ENCODE measurements at regions not wholly inside any gene's neighbourhood (a gene's known extent, or its start where the extent isn't known, plus 50 kb on each side); places are given as distances from the start of the nearest gene placed in this dataset.

- no peaks in the 10 kb centered on the region for H3K36me3 ChIP-seq (ENCODE audit: control insufficient read depth in 2 of 3, insufficient read depth in 3 of 3, low read length in 3 of 3)
- no peaks in the 10 kb centered on the region for H3K4me1 ChIP-seq (ENCODE audit: control insufficient read depth in 2 of 3, insufficient read depth in 2 of 3, low read depth in 1 of 3, low read length in 3 of 3)
- H3K9me3 ChIP-seq (ENCODE audit: control insufficient read depth in 2 of 3, insufficient read depth in 1 of 3, low read length in 3 of 3), result no peaks in the 10 kb centered on the region
- H3K27me3 ChIP-seq (ENCODE audit: control insufficient read depth, insufficient read depth, low read length), result no peaks in the 10 kb centered on the region
- no peak overlapping the region for H3K4me3 ChIP-seq (ENCODE audit: low read length in 3 of 3)
- FAIRE-seq, result no peak
- intact Hi-C loops (cut with DNase I), result no loop called here
- H3K9ac ChIP-seq (ENCODE audit: low read length in 3 of 3), result no peak overlapping the region
- no peak for TF ChIP-seq CTCF (IDR thresholded peaks at IDR 0.05; ENCODE audit: borderline replicate concordance, extremely low read depth, insufficient read depth)
- no peak for DNase-seq
- no peak overlapping the region for H3K27ac ChIP-seq (ENCODE audit: low read depth in 2 of 2, low read length in 2 of 2)
Measured at GRCh38 chr7:25780904-25781303, 371.1 kb upstream of the NFE2L3 start.

DNA sequence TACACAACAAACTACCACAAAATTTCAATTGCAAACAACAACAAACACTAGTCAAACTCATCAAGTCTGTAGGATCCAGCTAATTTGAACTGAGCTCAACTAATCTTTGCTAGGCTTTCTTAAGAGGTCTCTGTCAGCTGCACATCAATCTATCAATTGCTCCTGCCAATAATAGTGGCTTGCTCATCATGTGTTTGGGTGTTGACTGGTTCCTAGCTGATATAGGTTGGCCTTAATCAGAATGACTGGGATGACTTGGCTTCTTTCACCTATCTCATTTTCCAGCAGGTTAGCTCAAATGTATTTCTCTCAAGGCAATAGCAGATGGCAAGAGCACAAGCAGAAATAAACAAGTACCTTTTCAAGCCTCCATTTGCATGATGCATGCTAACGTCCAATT lies 370.3 kb upstream of the NFE2L3 start:
- Histone ChIP-seq H3K27ac (ENCODE audit: low read depth in 2 of 2, low read length in 2 of 2) (no peak overlapping the region), H3K4me1 (ENCODE audit: control insufficient read depth in 2 of 3, insufficient read depth in 2 of 3, low read depth in 1 of 3, low read length in 3 of 3) (no peaks in the 10 kb centered on the region), H3K9ac (ENCODE audit: low read length in 3 of 3) (no peak overlapping the region), H3K36me3 (ENCODE audit: control insufficient read depth in 2 of 3, insufficient read depth in 3 of 3, low read length in 3 of 3) (no peaks in the 10 kb centered on the region), H3K27me3 (ENCODE audit: control insufficient read depth, insufficient read depth, low read length) (no peaks in the 10 kb centered on the region), H3K4me3 (ENCODE audit: low read length in 3 of 3) (no peak overlapping the region), H3K9me3 (ENCODE audit: control insufficient read depth in 2 of 3, insufficient read depth in 1 of 3, low read length in 3 of 3) (no peaks in the 10 kb centered on the region)
- no peak for TF ChIP-seq CTCF (IDR thresholded peaks at IDR 0.05; ENCODE audit: borderline replicate concordance, extremely low read depth, insufficient read depth)
- no peak for DNase-seq
- FAIRE-seq, result no peak
- intact Hi-C loops (cut with DNase I), result no loop called here

- Histone ChIP-seq H3K36me3 (ENCODE audit: control insufficient read depth in 2 of 3, insufficient read depth in 3 of 3, low read length in 3 of 3) (no peaks in the 10 kb centered on the region), H3K4me3 (ENCODE audit: low read length in 3 of 3) (no peak overlapping the region), H3K27ac (ENCODE audit: low read depth in 2 of 2, low read length in 2 of 2) (no peak overlapping the region), H3K4me1 (ENCODE audit: control insufficient read depth in 2 of 3, insufficient read depth in 2 of 3, low read depth in 1 of 3, low read length in 3 of 3) (no peaks in the 10 kb centered on the region), H3K9ac (ENCODE audit: low read length in 3 of 3) (no peak overlapping the region), H3K27me3 (ENCODE audit: control insufficient read depth, insufficient read depth, low read length) (no peaks in the 10 kb centered on the region), H3K9me3 (ENCODE audit: control insufficient read depth in 2 of 3, insufficient read depth in 1 of 3, low read length in 3 of 3) (no peaks in the 10 kb centered on the region)
- no peak for TF ChIP-seq CTCF (IDR thresholded peaks at IDR 0.05; ENCODE audit: borderline replicate concordance, extremely low read depth, insufficient read depth)
- intact Hi-C loops (cut with DNase I), result no loop called here
- peak in 1 of 5 donors; percentile 72 for DNase-seq
- FAIRE-seq, result peak; percentile 3
Measured at GRCh38 chr7:25786936-25787335, 365.1 kb upstream of the NFE2L3 start.

DNA sequence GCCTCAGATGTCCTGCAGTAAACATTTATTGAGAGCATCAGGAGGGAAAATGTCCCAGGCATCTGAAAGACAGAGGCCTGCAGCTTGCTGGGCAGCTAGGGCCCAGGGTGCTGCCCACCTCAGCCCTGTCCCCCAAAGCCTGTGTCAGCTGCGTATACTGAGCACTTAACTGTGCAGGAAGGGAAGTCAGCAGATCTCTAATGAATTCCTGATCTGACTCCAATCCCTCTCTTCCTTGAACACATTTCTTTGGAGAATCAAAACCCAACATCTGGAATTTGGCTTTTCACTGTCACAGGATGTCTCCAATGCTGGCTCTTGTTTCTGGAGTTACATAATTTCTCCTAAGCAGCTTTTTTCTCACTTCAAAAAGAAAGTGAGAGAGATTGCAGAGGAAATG lies 364.7 kb upstream of the NFE2L3 start:
- H3K4me3 ChIP-seq (ENCODE audit: low read length in 3 of 3), result no peak overlapping the region
- no peaks in the 10 kb centered on the region for H3K36me3 ChIP-seq (ENCODE audit: control insufficient read depth in 2 of 3, insufficient read depth in 3 of 3, low read length in 3 of 3)
- H3K4me1 ChIP-seq (ENCODE audit: control insufficient read depth in 2 of 3, insufficient read depth in 2 of 3, low read depth in 1 of 3, low read length in 3 of 3), result no peaks in the 10 kb centered on the region
- H3K27me3 ChIP-seq (ENCODE audit: control insufficient read depth, insufficient read depth, low read length), result no peaks in the 10 kb centered on the region
- no peak for TF ChIP-seq CTCF (IDR thresholded peaks at IDR 0.05; ENCODE audit: borderline replicate concordance, extremely low read depth, insufficient read depth)
- no peak for FAIRE-seq
- no peak overlapping the region for H3K27ac ChIP-seq (ENCODE audit: low read depth in 2 of 2, low read length in 2 of 2)
- peak in 1 of 5 donors; percentile 37 for DNase-seq
- no peak overlapping the region for H3K9ac ChIP-seq (ENCODE audit: low read length in 3 of 3)
- no peaks in the 10 kb centered on the region for H3K9me3 ChIP-seq (ENCODE audit: control insufficient read depth in 2 of 3, insufficient read depth in 1 of 3, low read length in 3 of 3)
- intact Hi-C loops (cut with DNase I), result no loop called here

Measured in kidney (tissue), 13 donors.